ENCODE measurements at regions not wholly inside any gene's neighbourhood (a gene's known extent, or its start where the extent isn't known, plus 50 kb on each side); places are given as distances from the start of the nearest gene placed in this dataset.
"Not testable (repeated sequence)": the region's sequence is repeated elsewhere in the genome, so short reads cannot be mapped to it uniquely, and the experiment has no call there.

- not testable (repeated sequence) for TF ChIP-seq POLR2A, CTCF (IDR thresholded peaks at IDR 0.05)
Observed at GRCh38 chr7:142564125-142564524, 185.1 kb upstream of the PRSS1 start.
